Liver (tissue), 8 donors: ENCODE measurements at regions not wholly inside any gene's neighbourhood (a gene's known extent, or its start where the extent isn't known, plus 50 kb on each side); places are given as distances from the start of the nearest gene placed in this dataset.

ENCODE experiments used
- DNase-seq: peaks from one replicate; pipeline ENCODE4 v3.0.0-alpha.2; 2017; ENCODE audit warnings: low spot score
- H3K27ac ChIP-seq, 2 donors: one replicate each; pipeline ENCODE4 v1.7.0; 2013; ENCODE audit warnings: inconsistent platforms in 2 of 2, low read length in 2 of 2, control low read depth in 1 of 2, low read depth in 1 of 2, mild to moderate bottlenecking in 1 of 2
- H3K27me3 ChIP-seq, 4 donors: one replicate each; pipeline versions ENCODE4 v1.6.1 to v1.7.0; 2013; ENCODE audit warnings: low read length in 3 of 4, inconsistent platforms in 1 of 4, mild to moderate bottlenecking in 1 of 4, moderate library complexity in 1 of 4; ENCODE audit not compliant: control insufficient read depth in 4 of 4, insufficient read depth in 4 of 4
- H3K36me3 ChIP-seq, 4 donors: one replicate each; pipeline versions ENCODE4 v1.6.1 to v1.7.0; 2013; ENCODE audit warnings: low read length in 3 of 4, mild to moderate bottlenecking in 3 of 4, low read depth in 1 of 4, moderate library complexity in 1 of 4; ENCODE audit not compliant: control insufficient read depth in 4 of 4, insufficient read depth in 3 of 4
- H3K4me1 ChIP-seq, 4 donors: one replicate each; pipeline versions ENCODE4 v1.6.1 to v1.7.0; 2013; ENCODE audit warnings: low read length in 3 of 4, mild to moderate bottlenecking in 3 of 4, moderate library complexity in 1 of 4; ENCODE audit not compliant: control insufficient read depth in 4 of 4, insufficient read depth in 4 of 4
- H3K4me3 ChIP-seq, 3 donors: one replicate each; pipeline versions ENCODE4 v1.6.1 to v1.7.0; 2013; ENCODE audit warnings: low read length in 3 of 3, control low read depth in 1 of 3, low read depth in 1 of 3, mild to moderate bottlenecking in 1 of 3
- H3K9ac ChIP-seq, 2 donors: one replicate each; pipeline ENCODE4 v1.7.0; 2013; ENCODE audit warnings: low read length in 2 of 2, mild to moderate bottlenecking in 2 of 2, moderate library complexity in 2 of 2, control low read depth in 1 of 2, low read depth in 1 of 2
- H3K9me3 ChIP-seq, 4 donors: one replicate each; pipeline versions ENCODE4 v1.6.1 to v1.7.0; 2013; ENCODE audit warnings: low read length in 3 of 4; ENCODE audit not compliant: control insufficient read depth in 4 of 4
- EGR1 ChIP-seq, 2 donors: IDR thresholded peaks; 2 replicates each; pipeline ENCODE4 v1.6.1; 2016 to 2018; ENCODE audit warnings: antibody characterized with exemption in 2 of 2, low read depth in 2 of 2
- FOXA1 ChIP-seq: IDR thresholded peaks from 2 replicates; pipeline ENCODE4 v1.6.1; 2016; ENCODE audit warnings: antibody characterized with exemption
- FOXA2 ChIP-seq: IDR thresholded peaks from 2 replicates; pipeline ENCODE4 v1.6.1; 2016; ENCODE audit warnings: antibody characterized with exemption
- GABPA ChIP-seq, 2 donors: IDR thresholded peaks in 1 of 2; conservative IDR thresholded peaks in 1 of 2; 2 replicates each; pipeline ENCODE4 v1.6.1; 2016; ENCODE audit warnings: antibody characterized with exemption in 2 of 2, mild to moderate bottlenecking in 1 of 2, moderate library complexity in 1 of 2
- HNF4A ChIP-seq, 2 donors: conservative IDR thresholded peaks; 2 replicates each; pipeline ENCODE4 v1.6.1; 2016; ENCODE audit warnings: antibody characterized with exemption in 2 of 2, mild to moderate bottlenecking in 2 of 2
- HNF4G ChIP-seq: IDR thresholded peaks from 2 replicates; pipeline ENCODE4 v1.6.1; 2016; ENCODE audit warnings: antibody characterized with exemption
- JUND ChIP-seq, 2 donors: IDR thresholded peaks; 2 replicates each; pipeline ENCODE4 v1.6.1; 2016; ENCODE audit warnings: antibody characterized with exemption in 2 of 2
- NR2F2 ChIP-seq: IDR thresholded peaks from 2 replicates; pipeline ENCODE4 v1.6.1; 2016; ENCODE audit warnings: antibody characterized with exemption
- RAD21 ChIP-seq, 2 donors: IDR thresholded peaks; 2 replicates each; pipeline ENCODE4 v1.6.1; 2016; ENCODE audit warnings: antibody characterized with exemption in 2 of 2, mild to moderate bottlenecking in 2 of 2
- RXRA ChIP-seq, 2 donors: IDR thresholded peaks; 2 replicates each; pipeline ENCODE4 v1.6.1; 2017 to 2018; ENCODE audit warnings: antibody characterized with exemption in 2 of 2, mild to moderate bottlenecking in 1 of 2
- SP1 ChIP-seq: IDR thresholded peaks from 2 replicates; pipeline ENCODE4 v1.6.1; 2018; ENCODE audit warnings: antibody characterized with exemption, mild to moderate bottlenecking
- TAF1 ChIP-seq: conservative IDR thresholded peaks from 2 replicates; pipeline ENCODE4 v1.6.1; 2016; ENCODE audit warnings: antibody characterized with exemption, mild to moderate bottlenecking
- WGBS: extraction: QIAGEN DNeasy Blood & Tissue Kit; methylation state at CpG from one replicate; pipeline ENCODE4 v1.1.7; 2013; 5-methylcytosine and 5-hydroxymethylcytosine counted together
- TF ChIP-seq, protein P1 (sequence below): IDR thresholded peaks from 2 replicates; pipeline ENCODE4 v1.6.1; 2016; ENCODE audit warnings: antibody characterized with exemption, mild to moderate bottlenecking
- TF ChIP-seq, protein P2 (sequence below): IDR thresholded peaks from 2 replicates; pipeline ENCODE4 v1.6.1; 2016; ENCODE audit warnings: antibody characterized with exemption
- TF ChIP-seq, protein P3 (sequence below): IDR thresholded peaks from 2 replicates; pipeline ENCODE4 v1.6.1; 2016; ENCODE audit warnings: antibody characterized with exemption
- TF ChIP-seq, protein P4 (sequence below): fragments of 150-350 bp; IDR thresholded peaks from 2 replicates; pipeline ENCODE4 v1.5.1; 2017; ENCODE audit warnings: improper control_type of control experiment, low read depth, low read length; ENCODE audit not compliant: missing input control
- TF ChIP-seq, protein P5 (sequence below): IDR thresholded peaks from 2 replicates; pipeline ENCODE4 v1.6.1; 2016; ENCODE audit warnings: antibody characterized with exemption
- donor health status: healthy.
- donor health status: healthy.
- donor health status: healthy.
- donor health status: healthy.
- donor health status: healthy.

DNA sequence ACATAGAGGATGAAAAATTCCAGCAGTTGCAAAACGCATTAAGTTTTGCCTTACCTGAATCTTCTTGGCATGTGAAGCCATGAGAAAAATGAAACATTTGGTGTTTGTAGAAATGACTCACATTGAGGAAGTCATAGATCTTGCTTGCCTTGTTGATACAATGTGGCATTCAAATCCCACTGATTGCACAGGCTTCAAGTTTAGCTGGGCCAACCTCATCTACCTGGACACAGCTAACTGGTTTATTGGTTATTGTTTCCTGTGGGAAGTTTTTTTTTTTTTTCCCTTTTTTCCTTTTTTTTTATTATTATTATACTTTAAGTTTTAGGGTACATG is 168.9 kb upstream of the C21orf91 start:
- no peak overlapping the region for H3K9ac ChIP-seq
- peaks cover 0 to 4% (median 2%) of the 10 kb centered on the region in 4 donors for H3K9me3 ChIP-seq
- H3K4me1 ChIP-seq, result no peaks in the 10 kb centered on the region
- peaks cover 0 to 2% (median 0%) of the 10 kb centered on the region in 4 donors for H3K27me3 ChIP-seq
- TF ChIP-seq EGR1 (IDR thresholded peaks at IDR 0.05; ENCODE audit: low read depth in 2 of 2), result no peak
- no peak for TF ChIP-seq NR2F2
- TF ChIP-seq TAF1, result no peak
- no peak for TF ChIP-seq RAD21 (IDR thresholded peaks at IDR 0.05)
- TF ChIP-seq, protein P1, sequence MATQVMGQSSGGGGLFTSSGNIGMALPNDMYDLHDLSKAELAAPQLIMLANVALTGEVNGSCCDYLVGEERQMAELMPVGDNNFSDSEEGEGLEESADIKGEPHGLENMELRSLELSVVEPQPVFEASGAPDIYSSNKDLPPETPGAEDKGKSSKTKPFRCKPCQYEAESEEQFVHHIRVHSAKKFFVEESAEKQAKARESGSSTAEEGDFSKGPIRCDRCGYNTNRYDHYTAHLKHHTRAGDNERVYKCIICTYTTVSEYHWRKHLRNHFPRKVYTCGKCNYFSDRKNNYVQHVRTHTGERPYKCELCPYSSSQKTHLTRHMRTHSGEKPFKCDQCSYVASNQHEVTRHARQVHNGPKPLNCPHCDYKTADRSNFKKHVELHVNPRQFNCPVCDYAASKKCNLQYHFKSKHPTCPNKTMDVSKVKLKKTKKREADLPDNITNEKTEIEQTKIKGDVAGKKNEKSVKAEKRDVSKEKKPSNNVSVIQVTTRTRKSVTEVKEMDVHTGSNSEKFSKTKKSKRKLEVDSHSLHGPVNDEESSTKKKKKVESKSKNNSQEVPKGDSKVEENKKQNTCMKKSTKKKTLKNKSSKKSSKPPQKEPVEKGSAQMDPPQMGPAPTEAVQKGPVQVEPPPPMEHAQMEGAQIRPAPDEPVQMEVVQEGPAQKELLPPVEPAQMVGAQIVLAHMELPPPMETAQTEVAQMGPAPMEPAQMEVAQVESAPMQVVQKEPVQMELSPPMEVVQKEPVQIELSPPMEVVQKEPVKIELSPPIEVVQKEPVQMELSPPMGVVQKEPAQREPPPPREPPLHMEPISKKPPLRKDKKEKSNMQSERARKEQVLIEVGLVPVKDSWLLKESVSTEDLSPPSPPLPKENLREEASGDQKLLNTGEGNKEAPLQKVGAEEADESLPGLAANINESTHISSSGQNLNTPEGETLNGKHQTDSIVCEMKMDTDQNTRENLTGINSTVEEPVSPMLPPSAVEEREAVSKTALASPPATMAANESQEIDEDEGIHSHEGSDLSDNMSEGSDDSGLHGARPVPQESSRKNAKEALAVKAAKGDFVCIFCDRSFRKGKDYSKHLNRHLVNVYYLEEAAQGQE, result no peak
- TF ChIP-seq, protein P2, sequence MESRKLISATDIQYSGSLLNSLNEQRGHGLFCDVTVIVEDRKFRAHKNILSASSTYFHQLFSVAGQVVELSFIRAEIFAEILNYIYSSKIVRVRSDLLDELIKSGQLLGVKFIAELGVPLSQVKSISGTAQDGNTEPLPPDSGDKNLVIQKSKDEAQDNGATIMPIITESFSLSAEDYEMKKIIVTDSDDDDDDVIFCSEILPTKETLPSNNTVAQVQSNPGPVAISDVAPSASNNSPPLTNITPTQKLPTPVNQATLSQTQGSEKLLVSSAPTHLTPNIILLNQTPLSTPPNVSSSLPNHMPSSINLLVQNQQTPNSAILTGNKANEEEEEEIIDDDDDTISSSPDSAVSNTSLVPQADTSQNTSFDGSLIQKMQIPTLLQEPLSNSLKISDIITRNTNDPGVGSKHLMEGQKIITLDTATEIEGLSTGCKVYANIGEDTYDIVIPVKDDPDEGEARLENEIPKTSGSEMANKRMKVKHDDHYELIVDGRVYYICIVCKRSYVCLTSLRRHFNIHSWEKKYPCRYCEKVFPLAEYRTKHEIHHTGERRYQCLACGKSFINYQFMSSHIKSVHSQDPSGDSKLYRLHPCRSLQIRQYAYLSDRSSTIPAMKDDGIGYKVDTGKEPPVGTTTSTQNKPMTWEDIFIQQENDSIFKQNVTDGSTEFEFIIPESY, result no peak
- TF ChIP-seq FOXA1, result no peak
- TF ChIP-seq HNF4A (conservative IDR thresholded peaks at IDR 0.05), result no peak
- TF ChIP-seq SP1, result no peak
- TF ChIP-seq JUND (IDR thresholded peaks at IDR 0.05), result no peak
- no peak for TF ChIP-seq FOXA2
- no peak for TF ChIP-seq RXRA (IDR thresholded peaks at IDR 0.05)
- TF ChIP-seq GABPA (IDR thresholded peaks at IDR 0.05 in 1 of 2, conservative IDR thresholded peaks at IDR 0.05 in 1 of 2), result no peak
- TF ChIP-seq, protein P3, sequence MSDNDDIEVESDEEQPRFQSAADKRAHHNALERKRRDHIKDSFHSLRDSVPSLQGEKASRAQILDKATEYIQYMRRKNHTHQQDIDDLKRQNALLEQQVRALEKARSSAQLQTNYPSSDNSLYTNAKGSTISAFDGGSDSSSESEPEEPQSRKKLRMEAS, result no peak
- no peak for TF ChIP-seq HNF4G
- TF ChIP-seq, protein P4, sequence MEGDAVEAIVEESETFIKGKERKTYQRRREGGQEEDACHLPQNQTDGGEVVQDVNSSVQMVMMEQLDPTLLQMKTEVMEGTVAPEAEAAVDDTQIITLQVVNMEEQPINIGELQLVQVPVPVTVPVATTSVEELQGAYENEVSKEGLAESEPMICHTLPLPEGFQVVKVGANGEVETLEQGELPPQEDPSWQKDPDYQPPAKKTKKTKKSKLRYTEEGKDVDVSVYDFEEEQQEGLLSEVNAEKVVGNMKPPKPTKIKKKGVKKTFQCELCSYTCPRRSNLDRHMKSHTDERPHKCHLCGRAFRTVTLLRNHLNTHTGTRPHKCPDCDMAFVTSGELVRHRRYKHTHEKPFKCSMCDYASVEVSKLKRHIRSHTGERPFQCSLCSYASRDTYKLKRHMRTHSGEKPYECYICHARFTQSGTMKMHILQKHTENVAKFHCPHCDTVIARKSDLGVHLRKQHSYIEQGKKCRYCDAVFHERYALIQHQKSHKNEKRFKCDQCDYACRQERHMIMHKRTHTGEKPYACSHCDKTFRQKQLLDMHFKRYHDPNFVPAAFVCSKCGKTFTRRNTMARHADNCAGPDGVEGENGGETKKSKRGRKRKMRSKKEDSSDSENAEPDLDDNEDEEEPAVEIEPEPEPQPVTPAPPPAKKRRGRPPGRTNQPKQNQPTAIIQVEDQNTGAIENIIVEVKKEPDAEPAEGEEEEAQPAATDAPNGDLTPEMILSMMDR, result no peak
- TF ChIP-seq, protein P5, sequence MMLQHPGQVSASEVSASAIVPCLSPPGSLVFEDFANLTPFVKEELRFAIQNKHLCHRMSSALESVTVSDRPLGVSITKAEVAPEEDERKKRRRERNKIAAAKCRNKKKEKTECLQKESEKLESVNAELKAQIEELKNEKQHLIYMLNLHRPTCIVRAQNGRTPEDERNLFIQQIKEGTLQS, result no peak
- no peak overlapping the region for H3K27ac ChIP-seq
- H3K4me3 ChIP-seq, result no peak overlapping the region
- no peaks in the 10 kb centered on the region for H3K36me3 ChIP-seq
- WGBS, result 65% methylated on average over 1 of the region's 1 CpG
- no peak for DNase-seq
